ENCODE measurements at regions not wholly inside any gene's neighbourhood (a gene's known extent, or its start where the extent isn't known, plus 50 kb on each side); places are given as distances from the start of the nearest gene placed in this dataset.
"Not testable (repeated sequence)": the region's sequence is repeated elsewhere in the genome, so short reads cannot be mapped to it uniquely, and the experiment has no call there.

DNA sequence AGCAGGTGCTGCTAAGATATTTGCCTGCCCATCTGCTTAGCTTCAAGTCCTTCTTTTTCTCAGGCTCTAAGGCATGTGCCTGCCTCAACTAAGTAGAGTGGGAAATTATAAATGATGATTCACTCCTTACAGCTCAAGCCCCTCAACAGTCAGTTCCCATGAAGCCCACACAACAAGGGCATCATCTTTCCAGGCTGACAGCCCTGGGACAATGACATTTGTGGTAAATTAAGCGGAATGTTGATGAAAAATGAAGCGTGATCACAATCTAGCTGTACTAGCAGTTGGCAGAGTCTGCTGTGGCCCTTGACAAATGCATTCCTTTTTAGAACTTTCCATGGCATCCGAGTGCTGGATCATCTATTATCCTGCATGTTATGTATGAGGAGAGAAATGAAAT lies 548.6 kb downstream of the KIF4B start:
- in situ Hi-C loops (cut with HindIII; ENCODE audit: low sequenced_read_pairs): no loop called here
- no peak for DNase-seq (ENCODE audit: low read depth)
- H3K4me3 ChIP-seq (ENCODE audit: low read depth, low read length): no peak overlapping the region
- no peak for TF ChIP-seq CTCF (IDR thresholded peaks at IDR 0.05; ENCODE audit: low read depth, low read length, missing control alignments)

DNA sequence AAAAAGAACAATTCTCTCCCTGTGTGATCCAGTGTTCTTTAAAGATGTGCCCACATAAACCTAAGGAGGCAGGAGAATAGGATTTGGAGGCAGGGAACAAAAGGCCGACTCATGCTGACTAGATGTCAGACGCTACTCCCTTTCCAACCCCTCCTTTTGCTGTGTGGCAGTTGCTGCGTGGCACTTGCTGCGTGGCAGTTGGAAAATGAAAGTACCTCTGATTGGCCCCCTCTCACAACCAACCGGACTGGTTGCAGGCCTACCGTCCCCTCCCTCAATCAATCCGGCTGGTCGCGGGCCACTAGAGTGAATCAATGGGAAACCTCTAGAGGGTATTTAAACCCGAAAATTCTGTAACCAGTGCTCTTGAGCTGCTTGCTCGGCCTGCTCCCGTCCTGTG lies 551.0 kb downstream of the KIF4B start:
- TF ChIP-seq CTCF (IDR thresholded peaks at IDR 0.05; ENCODE audit: low read depth, low read length, missing control alignments): no peak
- in situ Hi-C loops (cut with HindIII; ENCODE audit: low sequenced_read_pairs): no loop called here
- no peak for DNase-seq (ENCODE audit: low read depth)
- no peak overlapping the region for H3K4me3 ChIP-seq (ENCODE audit: low read depth, low read length)

DNA sequence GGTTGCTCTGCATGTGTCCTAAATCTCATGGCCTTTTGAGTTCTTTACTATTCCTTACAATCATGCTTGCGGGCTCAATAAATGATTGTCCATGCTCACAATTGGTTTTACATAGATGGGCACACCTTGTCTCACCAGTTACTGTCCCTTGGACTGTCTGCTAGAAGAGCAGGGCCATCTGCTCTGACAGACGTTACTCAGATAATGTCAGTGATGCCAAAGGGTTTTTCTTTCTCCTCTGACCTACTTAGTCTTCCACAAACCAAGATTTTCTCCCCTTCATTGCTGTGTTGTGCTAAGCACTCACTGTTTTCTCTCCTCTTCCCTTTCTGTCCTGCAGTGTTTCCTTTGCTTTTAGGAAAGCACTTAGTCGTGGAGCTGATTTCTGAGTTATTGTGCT lies 562.3 kb downstream of the KIF4B start:
- TF ChIP-seq CTCF (IDR thresholded peaks at IDR 0.05; ENCODE audit: low read depth, low read length, missing control alignments): no peak
- in situ Hi-C loops (cut with HindIII; ENCODE audit: low sequenced_read_pairs): no loop called here
- no peak overlapping the region for H3K4me3 ChIP-seq (ENCODE audit: low read depth, low read length)
- DNase-seq (ENCODE audit: low read depth): no peak

GRCh38 chr5:155586808-155587207 lies 573.3 kb downstream of the KIF4B start:
- in situ Hi-C loops (cut with HindIII; ENCODE audit: low sequenced_read_pairs); H3K4me3 ChIP-seq (ENCODE audit: low read depth, low read length); DNase-seq (ENCODE audit: low read depth): not testable (repeated sequence)

DNA sequence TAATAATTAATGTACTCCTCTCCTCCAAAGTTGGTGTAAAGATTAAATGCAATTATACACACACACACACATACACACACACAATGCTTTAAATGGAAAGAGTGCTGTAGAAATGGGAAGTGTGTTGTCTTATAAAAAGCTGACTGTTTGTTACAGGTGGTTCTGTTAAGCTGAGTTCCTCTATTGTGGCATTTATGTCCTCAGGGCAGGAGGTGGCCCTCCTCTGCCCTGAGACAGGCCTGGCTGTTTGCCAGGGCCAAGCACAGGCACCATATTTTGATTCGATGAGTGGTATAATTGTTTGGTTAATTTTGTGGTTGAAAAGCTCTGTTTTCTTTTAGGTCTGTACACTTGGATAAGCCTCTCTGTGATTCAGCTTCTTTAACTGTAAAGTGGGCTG lies 573.9 kb downstream of the KIF4B start:
- in situ Hi-C loops (cut with HindIII; ENCODE audit: low sequenced_read_pairs): no loop called here
- no peak for TF ChIP-seq CTCF (IDR thresholded peaks at IDR 0.05; ENCODE audit: low read depth, low read length, missing control alignments)
- H3K4me3 ChIP-seq (ENCODE audit: low read depth, low read length): no peak overlapping the region
- no peak for DNase-seq (ENCODE audit: low read depth)

GRCh38 chr5:155591273-155591672 lies 577.7 kb downstream of the KIF4B start:
- no peak for TF ChIP-seq CTCF (IDR thresholded peaks at IDR 0.05; ENCODE audit: low read depth, low read length, missing control alignments)
- in situ Hi-C loops (cut with HindIII; ENCODE audit: low sequenced_read_pairs): no loop called here
- no peak for DNase-seq (ENCODE audit: low read depth)
- H3K4me3 ChIP-seq (ENCODE audit: low read depth, low read length): no peak overlapping the region

DNA sequence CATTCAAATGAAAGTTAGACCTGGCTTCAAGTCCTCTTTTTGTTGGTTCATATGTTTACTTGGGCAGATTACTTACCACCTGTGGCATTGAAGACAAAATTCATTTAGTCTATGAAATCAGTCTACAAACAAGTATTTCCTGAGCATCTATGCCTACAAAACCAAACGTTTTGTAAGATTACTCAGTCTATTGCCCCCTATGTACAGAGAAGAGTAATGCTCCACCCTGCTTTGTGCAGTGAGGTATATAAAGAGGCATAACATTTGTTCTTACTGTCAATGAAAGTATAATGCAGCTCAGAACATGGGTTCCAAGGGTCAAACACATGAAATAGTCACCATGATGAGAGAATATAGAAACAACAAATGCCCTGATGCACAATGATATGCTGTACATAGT lies 580.7 kb downstream of the KIF4B start:
- in situ Hi-C loops (cut with HindIII; ENCODE audit: low sequenced_read_pairs): no loop called here
- TF ChIP-seq CTCF (IDR thresholded peaks at IDR 0.05; ENCODE audit: low read depth, low read length, missing control alignments): no peak
- H3K4me3 ChIP-seq (ENCODE audit: low read depth, low read length): no peak overlapping the region
- DNase-seq (ENCODE audit: low read depth): no peak
